ENCODE measurements at regions not wholly inside any gene's neighbourhood (a gene's known extent, or its start where the extent isn't known, plus 50 kb on each side); places are given as distances from the start of the nearest gene placed in this dataset.

- TF ChIP-seq ZFX (IDR thresholded peaks at IDR 0.05; ENCODE audit: borderline replicate concordance) = no peak
- no peak for TF ChIP-seq CTCF (IDR thresholded peaks at IDR 0.05)
Measured at GRCh38 chr2:111679202-111679601, 204.8 kb downstream of the ANAPC1 start.

All from 22Rv1 (cell line).